ENCODE measurements at regions not wholly inside any gene's neighbourhood (a gene's known extent, or its start where the extent isn't known, plus 50 kb on each side); places are given as distances from the start of the nearest gene placed in this dataset.
"Not testable (repeated sequence)": the region's sequence is repeated elsewhere in the genome, so short reads cannot be mapped to it uniquely, and the experiment has no call there.

DNA sequence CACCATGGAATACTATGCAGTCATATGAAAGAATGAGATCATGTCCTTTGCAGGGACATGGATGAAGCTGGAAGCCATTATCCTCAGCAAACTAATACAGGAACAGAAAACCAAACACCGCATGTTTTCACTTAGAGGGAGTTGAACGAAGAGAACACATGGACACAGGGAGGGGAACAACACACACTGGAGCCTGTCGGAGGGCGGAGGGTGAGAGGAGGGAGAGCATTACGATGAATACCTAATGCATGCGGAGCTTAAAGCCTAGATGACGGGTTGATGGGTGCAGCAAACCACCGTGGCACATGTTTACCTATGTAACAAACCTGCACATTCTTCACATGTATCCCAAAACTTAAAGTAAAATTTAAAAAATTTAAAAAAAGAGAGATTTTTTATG lies 191.0 kb upstream of the PRSS58 start:
- not testable (repeated sequence) for H3K27ac ChIP-seq (ENCODE audit: low read depth); H3K79me2 ChIP-seq (replicated peaks; ENCODE audit: insufficient read depth); ATAC-seq; H3K36me3 ChIP-seq (ENCODE audit: insufficient read depth); DNase-seq (ENCODE audit: low spot score); H3K9me3 Mint-ChIP-seq; H3K4me3 Mint-ChIP-seq; H3K4me3 ChIP-seq; H3K4me2 ChIP-seq; H3K27me3 ChIP-seq (ENCODE audit: insufficient read depth); H3K27ac Mint-ChIP-seq; H3K36me3 Mint-ChIP-seq (ENCODE audit: low read depth); H2AFZ ChIP-seq; H4K20me1 ChIP-seq (replicated peaks; ENCODE audit: insufficient read depth); H3K27me3 Mint-ChIP-seq (ENCODE audit: insufficient read depth, low read depth, poor library complexity); H3K9me2 ChIP-seq (ENCODE audit: insufficient read depth); H3K4me1 ChIP-seq (ENCODE audit: insufficient read depth); H3F3A ChIP-seq (replicated peaks; ENCODE audit: low read depth)
- H3K4me1 Mint-ChIP-seq, result peaks cover 14% of the 10 kb centered on the region; the same call in 2 of the 3 replicates

DNA sequence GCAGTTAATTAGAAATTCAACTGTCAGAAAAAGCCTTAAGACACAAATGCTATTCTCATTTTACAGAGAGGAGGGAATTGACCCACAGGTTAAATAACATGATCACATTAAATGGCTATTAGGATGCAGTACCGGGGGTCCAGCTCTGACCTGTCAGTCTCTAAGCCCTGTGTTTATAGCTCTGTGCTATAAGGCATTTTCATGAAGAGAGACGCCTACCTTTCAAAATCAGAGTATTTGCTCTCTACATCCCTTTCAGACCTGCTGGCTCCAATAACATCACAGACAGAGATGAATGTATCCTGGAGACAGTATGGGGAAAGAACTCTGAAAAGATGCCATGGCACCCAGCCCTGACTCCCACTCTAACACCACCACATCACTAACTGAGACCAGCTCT lies 189.9 kb upstream of the PRSS58 start:
- Mint-ChIP-seq H3K36me3 (ENCODE audit: low read depth) (no peaks in the 10 kb centered on the region), H3K27me3 (ENCODE audit: insufficient read depth, low read depth, poor library complexity) (peaks cover 4% of the 10 kb centered on the region), H3K4me3 (no peak overlapping the region), H3K9me3 (no peaks in the 10 kb centered on the region), H3K27ac (no peak overlapping the region), H3K4me1 (peaks cover 12% of the 10 kb centered on the region; the same call in 2 of the 3 replicates)
- Histone ChIP-seq H2AFZ (no peak overlapping the region), H3K4me3 (no peak overlapping the region), H3K9me2 (ENCODE audit: insufficient read depth) (no peaks in the 10 kb centered on the region), H3K27ac (ENCODE audit: low read depth) (no peak overlapping the region), H3K79me2 (replicated peaks; ENCODE audit: insufficient read depth) (no peaks in the 10 kb centered on the region), H3K4me2 (no peak overlapping the region), H3F3A (replicated peaks; ENCODE audit: low read depth) (no peaks in the 10 kb centered on the region), H4K20me1 (replicated peaks; ENCODE audit: insufficient read depth) (no peaks in the 10 kb centered on the region), H3K4me1 (ENCODE audit: insufficient read depth) (peaks cover 7% of the 10 kb centered on the region), H3K36me3 (ENCODE audit: insufficient read depth) (no peaks in the 10 kb centered on the region), H3K27me3 (ENCODE audit: insufficient read depth) (no peaks in the 10 kb centered on the region)
- no peak for DNase-seq (ENCODE audit: low spot score)
- ATAC-seq, result no peak
- TF ChIP-seq EZH2phosphoT487 (IDR thresholded peaks at IDR 0.05; ENCODE audit: unreplicated experiment) (no peak), POLR2AphosphoS5 (IDR thresholded peaks at IDR 0.05; ENCODE audit: low read depth) (no peak), ETS1 (IDR thresholded peaks at IDR 0.05) (no peak), ZNF331 (CRISPR knock-in tag; IDR thresholded peaks at IDR 0.05; ENCODE audit: low read depth) (no peak), NANOG (IDR thresholded peaks at IDR 0.05; ENCODE audit: borderline replicate concordance) (no peak), REST (IDR thresholded peaks at IDR 0.05; ENCODE audit: unreplicated experiment) (no peak), JUNB (IDR thresholded peaks at IDR 0.05; ENCODE audit: unreplicated experiment) (no peak), EZH2 (IDR thresholded peaks at IDR 0.05; ENCODE audit: low read depth, unreplicated experiment) (no peak), ZNF462 (CRISPR knock-in tag; IDR thresholded peaks at IDR 0.05) (no peak), CTCF (conservative IDR thresholded peaks at IDR 0.05; ENCODE audit: low read depth in 2 of 2) (no peak)

Data from GM23338 (cell line).